ENCODE measurements at regions not wholly inside any gene's neighbourhood (a gene's known extent, or its start where the extent isn't known, plus 50 kb on each side); places are given as distances from the start of the nearest gene placed in this dataset.

DNA sequence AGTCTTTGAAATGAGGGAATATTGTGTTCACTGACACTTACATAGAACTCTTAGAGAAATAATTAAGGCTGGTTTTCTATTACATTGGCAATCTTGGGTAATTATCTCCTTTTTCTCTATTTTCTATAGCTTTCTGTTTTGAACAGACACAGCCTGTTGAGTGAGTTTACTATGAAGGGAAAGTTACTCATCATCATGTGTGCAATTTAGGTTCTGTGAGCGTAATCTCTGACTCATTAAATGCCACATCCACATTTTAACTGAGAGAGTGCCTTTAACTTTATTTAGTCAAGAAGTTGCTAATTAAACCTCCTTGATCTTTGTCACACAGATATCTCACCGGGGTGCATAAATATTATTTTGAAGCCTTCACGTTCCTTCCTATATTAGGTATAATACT is 174.0 kb upstream of the SLC8A1 start:
- H3K27ac ChIP-seq: no peak overlapping the region
- no peaks in the 10 kb centered on the region for H3K9me3 ChIP-seq (ENCODE audit: severe bottlenecking)
- H3K36me3 ChIP-seq: no peaks in the 10 kb centered on the region
- H3K4me3 ChIP-seq (ENCODE audit: low read depth, low read length): no peak overlapping the region
- DNase-seq: no peak
- H3K27me3 ChIP-seq (ENCODE audit: insufficient read depth, low read depth, severe bottlenecking): no peaks in the 10 kb centered on the region
- TF ChIP-seq, protein P1, sequence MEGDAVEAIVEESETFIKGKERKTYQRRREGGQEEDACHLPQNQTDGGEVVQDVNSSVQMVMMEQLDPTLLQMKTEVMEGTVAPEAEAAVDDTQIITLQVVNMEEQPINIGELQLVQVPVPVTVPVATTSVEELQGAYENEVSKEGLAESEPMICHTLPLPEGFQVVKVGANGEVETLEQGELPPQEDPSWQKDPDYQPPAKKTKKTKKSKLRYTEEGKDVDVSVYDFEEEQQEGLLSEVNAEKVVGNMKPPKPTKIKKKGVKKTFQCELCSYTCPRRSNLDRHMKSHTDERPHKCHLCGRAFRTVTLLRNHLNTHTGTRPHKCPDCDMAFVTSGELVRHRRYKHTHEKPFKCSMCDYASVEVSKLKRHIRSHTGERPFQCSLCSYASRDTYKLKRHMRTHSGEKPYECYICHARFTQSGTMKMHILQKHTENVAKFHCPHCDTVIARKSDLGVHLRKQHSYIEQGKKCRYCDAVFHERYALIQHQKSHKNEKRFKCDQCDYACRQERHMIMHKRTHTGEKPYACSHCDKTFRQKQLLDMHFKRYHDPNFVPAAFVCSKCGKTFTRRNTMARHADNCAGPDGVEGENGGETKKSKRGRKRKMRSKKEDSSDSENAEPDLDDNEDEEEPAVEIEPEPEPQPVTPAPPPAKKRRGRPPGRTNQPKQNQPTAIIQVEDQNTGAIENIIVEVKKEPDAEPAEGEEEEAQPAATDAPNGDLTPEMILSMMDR (IDR thresholded peaks at IDR 0.05; ENCODE audit: low read depth, low read length): no peak

DNA sequence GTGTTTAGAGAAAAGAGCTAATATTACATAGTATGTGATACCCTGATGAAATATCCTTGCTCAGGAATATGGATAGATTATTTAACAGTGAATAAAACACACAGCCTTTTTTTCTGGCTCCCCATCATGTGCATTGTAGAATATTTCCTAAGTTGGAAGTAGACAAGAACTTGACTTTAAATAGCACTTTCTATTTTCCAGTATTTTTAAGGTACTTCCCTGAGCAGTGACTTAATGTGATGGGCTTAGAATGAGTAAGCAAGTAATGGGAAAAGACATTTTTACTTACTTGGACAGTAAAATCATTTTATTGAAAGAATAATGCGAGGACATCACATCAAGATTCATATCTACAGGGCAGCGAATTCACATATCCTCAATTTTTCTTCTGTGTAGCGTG is 176.7 kb upstream of the SLC8A1 start:
- no peaks in the 10 kb centered on the region for H3K36me3 ChIP-seq
- H3K4me3 ChIP-seq (ENCODE audit: low read depth, low read length): no peak overlapping the region
- DNase-seq: no peak
- TF ChIP-seq, protein P1 (IDR thresholded peaks at IDR 0.05; ENCODE audit: low read depth, low read length): no peak
- no peak overlapping the region for H3K27ac ChIP-seq
- H3K9me3 ChIP-seq (ENCODE audit: severe bottlenecking): no peaks in the 10 kb centered on the region
- H3K27me3 ChIP-seq (ENCODE audit: insufficient read depth, low read depth, severe bottlenecking): no peaks in the 10 kb centered on the region

DNA sequence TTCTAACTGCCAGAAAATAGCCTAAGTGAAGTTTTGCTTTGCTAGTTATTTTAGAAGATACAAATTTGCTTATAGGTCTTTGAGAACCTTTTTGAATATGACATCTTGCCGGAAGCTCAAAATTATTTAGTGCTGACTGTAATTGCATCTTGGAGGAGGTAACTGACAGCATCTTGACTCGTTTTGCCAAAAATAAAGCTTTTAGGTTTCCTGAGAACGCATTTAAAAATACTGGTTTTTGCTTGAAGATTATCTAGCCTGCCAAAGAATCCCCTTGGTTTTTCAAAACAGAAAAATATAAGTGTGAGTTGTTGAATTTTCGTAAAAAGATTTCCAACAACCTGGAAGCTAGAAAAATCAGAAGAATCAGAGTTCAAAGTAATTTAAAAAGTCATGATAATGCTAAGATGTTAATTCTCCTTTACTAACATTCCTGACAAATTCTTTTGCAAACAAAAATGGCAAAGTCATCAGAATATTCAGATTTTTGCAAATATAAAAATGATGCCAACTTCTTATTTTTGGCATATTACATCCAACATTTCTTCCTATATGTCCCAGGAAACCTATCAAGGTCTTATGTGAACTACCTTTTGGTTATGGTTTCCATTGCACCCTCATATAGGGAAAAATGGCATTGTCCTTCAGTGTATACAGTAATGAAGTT is 178.0 kb upstream of the SLC8A1 start:
- DNase-seq: no peak
- TF ChIP-seq, protein P1 (IDR thresholded peaks at IDR 0.05; ENCODE audit: low read depth, low read length): no peak
- Histone ChIP-seq H3K27me3 (ENCODE audit: insufficient read depth, low read depth, severe bottlenecking) (no peaks in the 10 kb centered on the region), H3K27ac (no peak overlapping the region), H3K36me3 (no peaks in the 10 kb centered on the region), H3K9me3 (ENCODE audit: severe bottlenecking) (no peaks in the 10 kb centered on the region), H3K4me3 (ENCODE audit: low read depth, low read length) (no peak overlapping the region)

DNA sequence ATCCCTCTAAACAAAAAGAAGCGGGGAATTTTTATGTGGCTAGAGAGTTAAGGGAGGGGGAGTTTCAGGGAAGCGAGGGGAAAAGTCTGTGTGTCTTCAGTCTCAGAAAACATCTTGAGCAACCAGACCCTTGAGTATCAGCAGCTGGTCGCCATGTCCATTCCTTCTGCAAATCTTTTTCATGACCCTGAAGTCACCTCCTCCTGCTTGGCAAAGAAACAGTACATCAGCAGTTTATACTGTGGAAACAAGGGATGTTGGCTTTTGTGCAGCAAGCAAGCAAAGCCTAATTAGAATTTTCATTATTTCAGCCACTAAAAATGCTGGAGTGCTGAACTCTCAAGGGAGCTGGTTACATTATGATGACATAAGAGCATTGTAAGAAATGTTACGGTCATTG is 187.4 kb upstream of the SLC8A1 start:
- Histone ChIP-seq H3K9me3 (ENCODE audit: severe bottlenecking) (no peaks in the 10 kb centered on the region), H3K36me3 (no peaks in the 10 kb centered on the region)
- no peak for DNase-seq

DNA sequence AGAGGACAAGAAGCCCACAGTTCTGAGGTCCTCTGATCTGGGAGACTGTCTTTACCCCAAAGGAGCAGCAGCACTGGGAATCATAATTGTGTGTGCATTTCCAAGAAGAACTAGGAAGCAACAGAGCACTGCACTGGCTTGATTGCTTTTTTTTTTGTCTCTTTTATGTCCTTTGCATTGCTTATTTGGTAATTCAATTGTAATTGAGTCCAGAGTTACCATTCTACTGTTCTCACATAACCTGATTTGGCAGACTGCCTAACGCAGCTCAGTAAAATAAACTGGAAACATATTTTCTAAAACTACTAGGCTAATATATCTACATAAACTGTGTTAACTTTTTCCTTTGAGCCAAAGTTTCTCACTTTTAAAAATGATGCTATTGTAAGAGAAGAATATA is 190.3 kb upstream of the SLC8A1 start:
- H3K4me3 ChIP-seq (ENCODE audit: low read depth, low read length): no peak overlapping the region
- H3K27me3 ChIP-seq (ENCODE audit: insufficient read depth, low read depth, severe bottlenecking): no peaks in the 10 kb centered on the region
- H3K27ac ChIP-seq: no peak overlapping the region
- TF ChIP-seq, protein P1 (IDR thresholded peaks at IDR 0.05; ENCODE audit: low read depth, low read length): no peak
- H3K9me3 ChIP-seq (ENCODE audit: severe bottlenecking): no peaks in the 10 kb centered on the region
- DNase-seq: no peak
- H3K36me3 ChIP-seq: no peaks in the 10 kb centered on the region

More for the DNA sequence above, 187.4 kb upstream of the SLC8A1 start:
- H3K4me3 ChIP-seq (ENCODE audit: low read depth, low read length): no peak overlapping the region
- H3K27ac ChIP-seq: no peak overlapping the region
- TF ChIP-seq, protein P1 (IDR thresholded peaks at IDR 0.05; ENCODE audit: low read depth, low read length): no peak
- no peaks in the 10 kb centered on the region for H3K27me3 ChIP-seq (ENCODE audit: insufficient read depth, low read depth, severe bottlenecking)

DNA sequence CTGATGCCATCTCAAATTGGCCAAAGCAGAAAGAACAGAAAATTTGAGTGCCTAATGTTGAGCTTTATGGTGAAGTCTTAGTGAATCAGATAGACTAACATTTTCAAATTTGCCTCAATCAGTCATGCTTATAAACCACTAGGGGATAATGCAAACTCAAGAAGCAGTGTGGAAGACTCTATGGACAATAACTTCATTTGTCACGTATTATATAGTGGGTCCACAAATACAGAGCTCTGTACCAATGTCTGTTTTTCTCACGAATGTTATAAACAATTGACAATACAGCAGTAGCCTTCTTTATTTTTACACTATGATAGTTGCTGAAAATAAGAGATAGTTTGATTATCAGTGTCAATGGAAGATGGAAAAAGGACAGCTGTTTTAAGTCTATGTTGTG is 190.8 kb upstream of the SLC8A1 start:
- DNase-seq: no peak
- TF ChIP-seq, protein P1 (IDR thresholded peaks at IDR 0.05; ENCODE audit: low read depth, low read length): no peak
- no peak overlapping the region for H3K27ac ChIP-seq
- no peak overlapping the region for H3K4me3 ChIP-seq (ENCODE audit: low read depth, low read length)
- no peaks in the 10 kb centered on the region for H3K9me3 ChIP-seq (ENCODE audit: severe bottlenecking)
- H3K27me3 ChIP-seq (ENCODE audit: insufficient read depth, low read depth, severe bottlenecking): no peaks in the 10 kb centered on the region
- H3K36me3 ChIP-seq: no peaks in the 10 kb centered on the region
